Heart right ventricle (tissue), 16 donors: ENCODE measurements at regions not wholly inside any gene's neighbourhood (a gene's known extent, or its start where the extent isn't known, plus 50 kb on each side); places are given as distances from the start of the nearest gene placed in this dataset.

Experiments
- ATAC-seq, 8 donors: fragments of 200-7000 bp; cut with Tn5 transposase; one replicate each; pipeline ENCODE4 v1.9.1; 2020; ENCODE audit warnings: mild to moderate bottlenecking in 8 of 8, moderate library complexity in 8 of 8, moderate number of reproducible peaks in 1 of 8
- DNase-seq, 2 donors: peaks; one replicate each; pipeline ENCODE4 v3.0.0-alpha.2; 2020
- H3K27ac ChIP-seq, 10 donors: fragments of 200-600 bp; sonication (generic) in 2 of 10; one replicate each; pipeline versions ENCODE4 v1.5.0 to v1.8.0; 2020 to 2022; ENCODE audit warnings: mild to moderate bottlenecking in 3 of 10
- H3K27me3 ChIP-seq, 7 donors: fragments of 200-600 bp; one replicate each; pipeline ENCODE4 v1.8.0; 2021 to 2022; ENCODE audit warnings: mild to moderate bottlenecking in 2 of 7
- H3K36me3 ChIP-seq, 9 donors: fragments of 200-600 bp; sonication (generic) in 1 of 9; one replicate each; pipeline versions ENCODE4 v1.5.0 to v1.8.0; 2020 to 2022; ENCODE audit warnings: mild to moderate bottlenecking in 2 of 9
- H3K4me1 ChIP-seq, 9 donors: fragments of 200-600 bp; sonication (generic) in 1 of 9; one replicate each; pipeline versions ENCODE4 v1.5.0 to v1.8.0; 2020 to 2022; ENCODE audit warnings: mild to moderate bottlenecking in 4 of 9
- H3K4me3 ChIP-seq, 10 donors: fragments of 200-600 bp; sonication (generic) in 2 of 10; one replicate each; pipeline versions ENCODE4 v1.5.0 to v1.8.0; 2020 to 2022; ENCODE audit warnings: mild to moderate bottlenecking in 7 of 10, moderate library complexity in 2 of 10
- H3K9me3 ChIP-seq, 11 donors: fragments of 200-600 bp in 10 of 11; sonication (generic) in 2 of 11; one replicate each; pipeline versions ENCODE4 v1.5.0 to v1.8.0; 2013 to 2022; ENCODE audit warnings: mild to moderate bottlenecking in 2 of 11, control low read depth in 1 of 11, moderate library complexity in 1 of 11
- CTCF ChIP-seq, 9 donors: fragments of 200-600 bp; sonication (generic) in 2 of 9; IDR thresholded peaks; one replicate each; pipeline versions ENCODE4 v1.5.0 to v1.8.0; 2021 to 2022; ENCODE audit warnings: antibody characterized with exemption in 9 of 9, mild to moderate bottlenecking in 5 of 9, moderate library complexity in 1 of 9
- WGBS, 2 donors: extraction: QIAGEN DNeasy Blood & Tissue Kit; methylation state at CpG; one replicate each; pipeline ENCODE4 v1.1.7; 2013; ENCODE audit warnings: inconsistent platforms in 1 of 2; 5-methylcytosine and 5-hydroxymethylcytosine counted together
- intact Hi-C, 10 donors: fragments of 100-400 bp; cut with DNase I; formaldehyde crosslinking; loops; one replicate each; pipeline versions ENCODE4 v1.11.1 to v1.14.2; 2022
- donor health status: Arrhythmogenic right ventricular cardiomyopathy.
- donor health status: ischemic (EF 13 %, LVEDD 7.1; RV severe dilation, severe dysfunction).
- donor health status: healthy with polysubstance abuse.
- donor health status: DM: no; HTN: yes; CAD: no.
- donor health status: DM: no; HTN: no; CAD: no.
- donor health status: ischemic (EF 25% LVEDD 6.9; RV normal size, moderate dysfunction).
- donor health status: ischemic (EF 25% LVEDD 5.7; RV mildly dilated, moderate dysfunction).
- donor health status: healthy.
- donor health status: DM: yes; HTN: yes; CAD: no.
- donor health status: Ischemic cardiomyopathy.
- donor health status: ischemic (EF 35%, LVEDD 5.7; RV mildly dilated, moderate dysfunction).
- donor health status: nonischemic (EF 11% LVEDD 7.7; RV severe dilation, severe dysfunction).
- donor health status: DM: yes; HTN: yes; CAD: no.
- donor health status: PGD.
- donor health status: ischemic (EF 29% LVEDD 5.4; RV normal size, mild dysfunction).
- donor health status: nonischemic (EF 23%, LVEDD 6.1; RV moderate dilation, normal function).

GRCh38 chr7:84783141-84783778, 403.6 kb downstream of the SEMA3D start:
- intact Hi-C loops = no loop called here
- Histone ChIP-seq H3K36me3 (no peaks in the 10 kb centered on the region), H3K27ac (no peak overlapping the region), H3K4me3 (no peak overlapping the region), H3K27me3 (no peaks in the 10 kb centered on the region), H3K9me3 (peaks cover 0 to 3% (median 0%) of the 10 kb centered on the region in 11 donors), H3K4me1 (no peaks in the 10 kb centered on the region)
- ATAC-seq (no peak), DNase-seq (no peak)
- 53 to 64% methylated on average over 2 of the region's 2 CpGs for WGBS, 2 donors
- no peak for TF ChIP-seq CTCF (IDR thresholded peaks at IDR 0.05)

- Histone ChIP-seq H3K36me3 (no peaks in the 10 kb centered on the region), H3K4me3 (no peak overlapping the region), H3K4me1 (no peaks in the 10 kb centered on the region), H3K27me3 (no peaks in the 10 kb centered on the region), H3K27ac (no peak overlapping the region), H3K9me3 (peaks cover 0 to 9% (median 0%) of the 10 kb centered on the region in 11 donors)
- TF ChIP-seq CTCF (IDR thresholded peaks at IDR 0.05) = no peak
- no peak for ATAC-seq
- 96 to 98% methylated on average over 2 of the region's 2 CpGs for WGBS, 2 donors
- intact Hi-C loops = no loop called here
- no peak for DNase-seq
Measured at GRCh38 chr7:84781838-84782237, 405.0 kb downstream of the SEMA3D start.

- no peak for ATAC-seq
- Histone ChIP-seq H3K4me1 (no peaks in the 10 kb centered on the region), H3K4me3 (no peak overlapping the region), H3K36me3 (no peaks in the 10 kb centered on the region), H3K27ac (no peak overlapping the region), H3K27me3 (no peaks in the 10 kb centered on the region), H3K9me3 (peaks cover 0 to 10% (median 0%) of the 10 kb centered on the region in 11 donors)
- intact Hi-C loops = no loop called here
- DNase-seq = peak in 1 of 2 donors; percentile 9
- no peak for TF ChIP-seq CTCF (IDR thresholded peaks at IDR 0.05)
- WGBS, 2 donors = 90 to 91% methylated on average over 10 of the region's 10 CpGs
Measured at GRCh38 chr7:84780158-84781124, 406.4 kb downstream of the SEMA3D start.

- 94 to 96% methylated on average over 4 of the region's 4 CpGs for WGBS, 2 donors
- ATAC-seq = no peak
Measured at GRCh38 chr7:84757761-84758160, 429.1 kb downstream of the SEMA3D start.

More at GRCh38 chr7:84757761-84758160, 429.1 kb downstream of the SEMA3D start:
- DNase-seq = no peak
- Histone ChIP-seq H3K4me3 (no peak overlapping the region), H3K9me3 (peaks cover 0 to 3% (median 0%) of the 10 kb centered on the region in 11 donors), H3K27me3 (no peaks in the 10 kb centered on the region), H3K27ac (no peak overlapping the region), H3K4me1 (no peaks in the 10 kb centered on the region), H3K36me3 (no peaks in the 10 kb centered on the region)
- intact Hi-C loops = no loop called here
- TF ChIP-seq CTCF (IDR thresholded peaks at IDR 0.05) = no peak
